H9 (cell line): ENCODE measurements at regions not wholly inside any gene's neighbourhood (a gene's known extent, or its start where the extent isn't known, plus 50 kb on each side); places are given as distances from the start of the nearest gene placed in this dataset.

ENCODE experiments used
- DNase-seq: peaks from one replicate; pipeline ENCODE4 v3.0.0-alpha.2; 2017
- H2AFZ ChIP-seq: one replicate; pipeline ENCODE4 v1.6.1; 2013; ENCODE audit warnings: mild to moderate bottlenecking, low read length, control low read depth, moderate library complexity
- H2AK5ac ChIP-seq: 2 replicates; pipeline ENCODE4 v1.6.1; 2013; ENCODE audit warnings: low read length, control low read depth, mixed read lengths; ENCODE audit not compliant: insufficient read length
- H2BK120ac ChIP-seq: one replicate; pipeline ENCODE4 v1.6.1; 2013; ENCODE audit warnings: low read depth, mild to moderate bottlenecking, low read length, control low read depth, inconsistent platforms; ENCODE audit not compliant: poor library complexity, severe bottlenecking
- H2BK12ac ChIP-seq: 2 replicates; pipeline ENCODE4 v1.6.1; 2013; ENCODE audit warnings: low read length, control low read depth, mixed read lengths, low read depth; ENCODE audit not compliant: insufficient read length
- H2BK15ac ChIP-seq: 2 replicates; pipeline ENCODE4 v1.6.1; 2013; ENCODE audit warnings: low read depth, low read length, control low read depth
- H2BK20ac ChIP-seq: one replicate; pipeline ENCODE4 v1.6.1; 2013; ENCODE audit warnings: low read depth, mild to moderate bottlenecking, low read length, control low read depth, inconsistent platforms; ENCODE audit not compliant: poor library complexity, severe bottlenecking
- H2BK5ac ChIP-seq: 2 replicates; pipeline ENCODE4 v1.6.1; 2013; ENCODE audit warnings: low read length, control low read depth, mixed read lengths; ENCODE audit not compliant: insufficient read length
- H3K14ac ChIP-seq: 2 replicates; pipeline ENCODE4 v1.6.1; 2013; ENCODE audit warnings: low read length, control low read depth; ENCODE audit not compliant: insufficient read depth
- H3K18ac ChIP-seq: 2 replicates; pipeline ENCODE4 v1.6.1; 2013; ENCODE audit warnings: low read depth, mild to moderate bottlenecking, mixed read lengths, low read length, control low read depth; ENCODE audit not compliant: insufficient read length
- H3K23ac ChIP-seq: 2 replicates; pipeline ENCODE4 v1.6.1; 2013; ENCODE audit warnings: low read length, control low read depth, mixed read lengths, low read depth; ENCODE audit not compliant: insufficient read length
- H3K23me2 ChIP-seq: 2 replicates; pipeline ENCODE4 v1.6.1; 2013; ENCODE audit warnings: low read depth, mild to moderate bottlenecking, mixed read lengths, low read length, control low read depth; ENCODE audit not compliant: insufficient read length, poor library complexity, severe bottlenecking
- H3K27ac ChIP-seq: 2 replicates; pipeline ENCODE4 v1.5.1; 2013; ENCODE audit warnings: low read length, control low read depth, mixed read lengths, low read depth; ENCODE audit not compliant: insufficient read length
- H3K27me3 ChIP-seq: 2 replicates; pipeline ENCODE4 v1.6.1; 2013; ENCODE audit warnings: low read length, control low read depth, inconsistent platforms; ENCODE audit not compliant: insufficient read depth
- H3K4ac ChIP-seq: 2 replicates; pipeline ENCODE4 v1.6.1; 2013; ENCODE audit warnings: low read depth, mild to moderate bottlenecking, control low read depth, inconsistent platforms, low read length, moderate library complexity
- H3K4me1 ChIP-seq: 2 replicates; pipeline ENCODE4 v1.6.1; 2013; ENCODE audit warnings: low read length, control low read depth, inconsistent platforms; ENCODE audit not compliant: insufficient read depth
- H3K4me2 ChIP-seq: 2 replicates; pipeline ENCODE4 v1.6.1; 2013; ENCODE audit warnings: low read length, control low read depth, mixed read lengths; ENCODE audit not compliant: insufficient read length, insufficient read depth
- H3K56ac ChIP-seq: 2 replicates; pipeline ENCODE4 v1.6.1; 2013; ENCODE audit warnings: low read depth, mild to moderate bottlenecking, mixed read lengths, low read length, control low read depth; ENCODE audit not compliant: insufficient read length
- H3K79me1 ChIP-seq: 2 replicates; pipeline ENCODE4 v1.6.1; 2013; ENCODE audit warnings: low read depth, mild to moderate bottlenecking, moderate library complexity, low read length, control low read depth, inconsistent platforms; ENCODE audit not compliant: insufficient read depth, poor library complexity, severe bottlenecking
- H3K79me2 ChIP-seq: 2 replicates; pipeline ENCODE4 v1.6.1; 2013; ENCODE audit warnings: low read length, control low read depth, inconsistent platforms; ENCODE audit not compliant: insufficient read depth
- H3K9ac ChIP-seq: 2 replicates; pipeline ENCODE4 v1.6.1; 2013; ENCODE audit warnings: low read length, control low read depth, mixed read lengths; ENCODE audit not compliant: insufficient read length; ENCODE audit errors: extremely low read depth
- H3K9me3 ChIP-seq: one replicate; pipeline ENCODE4 v1.6.1; 2013; ENCODE audit warnings: low read depth, low read length, inconsistent platforms; ENCODE audit not compliant: control insufficient read depth
- H3T11ph ChIP-seq: one replicate; pipeline ENCODE4 v1.6.1; 2013; ENCODE audit warnings: mild to moderate bottlenecking, low read length, control low read depth, inconsistent platforms
- H4K20me1 ChIP-seq: one replicate; pipeline ENCODE4 v1.6.1; 2013; ENCODE audit not compliant: control insufficient read depth, insufficient read length, insufficient read depth
- H4K5ac ChIP-seq: 2 replicates; pipeline ENCODE4 v1.6.1; 2013; ENCODE audit warnings: low read depth, mild to moderate bottlenecking, mixed read lengths, low read length, control low read depth; ENCODE audit not compliant: insufficient read length
- H4K8ac ChIP-seq: replicated peaks from 2 replicates; pipeline ENCODE4 v1.6.1; 2013; ENCODE audit warnings: low read length, control low read depth, mixed read lengths, low read depth; ENCODE audit not compliant: insufficient read length
- H4K91ac ChIP-seq: 2 replicates; pipeline ENCODE4 v1.6.1; 2013; ENCODE audit warnings: low read depth, mild to moderate bottlenecking, moderate library complexity, mixed read lengths, low read length, control low read depth; ENCODE audit not compliant: insufficient read length
- H3K27ac Mint-ChIP-seq, 3 experiments: 2 replicates in 2 of 3; 3 replicates in 1 of 3; pipeline ENCODE4 v1.8.0; 2020 to 2021; ENCODE audit warnings: mixed read lengths in 3 of 3, mild to moderate bottlenecking in 1 of 3, moderate library complexity in 1 of 3
- H3K27me3 Mint-ChIP-seq: 2 replicates; pipeline ENCODE4 v1.8.0; 2021; ENCODE audit warnings: low read depth, mild to moderate bottlenecking, moderate library complexity, mixed read lengths
- H3K36me3 Mint-ChIP-seq, 3 experiments: 2 replicates in 2 of 3; 3 replicates in 1 of 3; pipeline ENCODE4 v1.8.0; 2020 to 2021; ENCODE audit warnings: low read depth in 3 of 3, mixed read lengths in 3 of 3; ENCODE audit not compliant: insufficient read depth in 1 of 3
- H3K4me1 Mint-ChIP-seq, 2 experiments: 2 replicates each; pipeline ENCODE4 v1.8.0; 2020; ENCODE audit warnings: mixed read lengths in 2 of 2
- H3K4me3 Mint-ChIP-seq, 2 experiments: 2 replicates in 1 of 2; 3 replicates in 1 of 2; pipeline ENCODE4 v1.8.0; 2020 to 2021; ENCODE audit warnings: mild to moderate bottlenecking in 2 of 2, mixed read lengths in 2 of 2, moderate library complexity in 1 of 2
- H3K9me3 Mint-ChIP-seq, 2 experiments: 2 replicates in 1 of 2; 3 replicates in 1 of 2; pipeline ENCODE4 v1.8.0; 2020; ENCODE audit warnings: mild to moderate bottlenecking in 2 of 2, mixed read lengths in 2 of 2, moderate library complexity in 1 of 2
- CTCF ChIP-seq: fragments of 200-600 bp; sonication (generic); conservative IDR thresholded peaks from 3 replicates; pipeline ENCODE4 v1.8.0; 2021; ENCODE audit warnings: antibody characterized with exemption, mild to moderate bottlenecking
- WGBS: extraction: QIAGEN DNeasy Blood & Tissue Kit; methylation state at CpG from one replicate; pipeline ENCODE4 v1.1.7; 2013; ENCODE audit warnings: missing lambda C conversion rate, low lambda C conversion rate, mixed read lengths; ENCODE audit not compliant: insufficient read length; ENCODE audit errors: extremely low coverage; 5-methylcytosine and 5-hydroxymethylcytosine counted together

- Histone ChIP-seq H2BK20ac (no peak overlapping the region), H3K4me2 (no peak overlapping the region), H3K14ac (no peak overlapping the region), H2BK5ac (no peak overlapping the region), H3K79me1 (no peaks in the 10 kb centered on the region), H4K91ac (no peak overlapping the region), H3K9ac (no peak overlapping the region), H4K5ac (no peak overlapping the region), H2BK120ac (no peak overlapping the region), H3K56ac (no peak overlapping the region), H4K8ac (no peak overlapping the region), H2BK15ac (no peak overlapping the region), H2AK5ac (no peak overlapping the region), H3K27me3 (no peaks in the 10 kb centered on the region), H3K23me2 (no peaks in the 10 kb centered on the region), H3K23ac (no peak overlapping the region), H3T11ph (no peak overlapping the region), H3K27ac (no peak overlapping the region), H3K79me2 (no peaks in the 10 kb centered on the region), H3K18ac (no peak overlapping the region), H3K4me1 (no peaks in the 10 kb centered on the region), H4K20me1 (no peaks in the 10 kb centered on the region), H3K4ac (no peak overlapping the region), H2AFZ (no peak overlapping the region), H3K9me3 (no peaks in the 10 kb centered on the region), H2BK12ac (no peak overlapping the region)
- H3K9me3 Mint-ChIP-seq = no peaks in the 10 kb centered on the region
- no peaks in the 10 kb centered on the region for H3K36me3 Mint-ChIP-seq
- no peaks in the 10 kb centered on the region for H3K27me3 Mint-ChIP-seq
- peaks cover 0 to 7% of the 10 kb centered on the region in 2 experiments; a peak in 2 of 4 replicates for H3K4me1 Mint-ChIP-seq
- no peak for DNase-seq
- WGBS = no CpG with 5 or more reads among the region's 2 CpGs
- no peak overlapping the region for H3K4me3 Mint-ChIP-seq
- no peak for TF ChIP-seq CTCF
- H3K27ac Mint-ChIP-seq = no peak overlapping the region
These were observed 357.9 kb upstream of the GOLIM4 start for GRCh38 chr3:168453623-168454022.
